SK-N-SH (cell line): ENCODE measurements at regions not wholly inside any gene's neighbourhood (a gene's known extent, or its start where the extent isn't known, plus 50 kb on each side); places are given as distances from the start of the nearest gene placed in this dataset.

ENCODE experiments used
- CTCF ChIA-PET: fragments of 300-600, 350-600 bp; formaldehyde crosslinking; extraction: SDS; loops from one replicate; lab custom pipeline; 2021; lab: Yijun Ruan, JAX
- POLR2A ChIA-PET: fragments of 350-600 bp; sonication (Branson Sonifier 250); formaldehyde crosslinking; extraction: SDS; loops from one replicate; lab custom pipeline; 2020; ENCODE audit warnings: antibody characterized with exemption, inconsistent platforms; lab: Yijun Ruan, JAX
- DNase-seq: peaks from one replicate; pipeline ENCODE4 v3.0.0; 2012
- H2AFZ ChIP-seq: fragments of 200-600 bp; sonication (generic); 2 replicates; pipeline ENCODE4 v1.8.1; 2016; ENCODE audit warnings: antibody characterized with exemption, mild to moderate bottlenecking, low read depth
- H3F3A ChIP-seq: fragments of 200-600 bp; sonication (generic); replicated peaks from 2 replicates; pipeline ENCODE3; 2016; ENCODE audit warnings: antibody characterized with exemption, mild to moderate bottlenecking; ENCODE audit not compliant: insufficient read depth
- H3K27ac ChIP-seq, 2 experiments: fragments of 200-500 bp in 1 of 2; fragments of 200-600 bp in 1 of 2; sonication (Bioruptor generic) in 1 of 2; sonication (generic), shearing (Covaris generic) in 1 of 2; 2 replicates each; pipeline versions ENCODE4 v1.5.1 to v1.6.1; 2014 to 2016; ENCODE audit warnings: low read depth in 2 of 2, inconsistent platforms in 1 of 2, low read length in 1 of 2, mild to moderate bottlenecking in 1 of 2, mixed read lengths in 1 of 2
- H3K27me3 ChIP-seq: fragments of 200-600 bp; sonication (generic), shearing (Covaris generic); 2 replicates; pipeline ENCODE4 v1.6.1; 2016; ENCODE audit warnings: mixed run types; ENCODE audit not compliant: insufficient read depth
- H3K36me3 ChIP-seq, 2 experiments: fragments of 200-500 bp in 1 of 2; fragments of 200-600 bp in 1 of 2; sonication (Bioruptor generic) in 1 of 2; sonication (generic) in 1 of 2; replicated peaks in 1 of 2; 2 replicates each; pipeline versions ENCODE3 to v1.5.1; 2014 to 2016; ENCODE audit warnings: low read length in 1 of 2, mild to moderate bottlenecking in 1 of 2; ENCODE audit not compliant: insufficient read depth in 2 of 2, control insufficient read depth in 1 of 2
- H3K4me1 ChIP-seq, 2 experiments: fragments of 200-500 bp in 1 of 2; fragments of 200-600 bp in 1 of 2; sonication (Bioruptor generic) in 1 of 2; sonication (generic), shearing (Covaris generic) in 1 of 2; 2 replicates each; pipeline versions ENCODE4 v1.5.1 to v1.6.1; 2014 to 2016; ENCODE audit warnings: low read depth in 1 of 2, low read length in 1 of 2, mixed run types in 1 of 2; ENCODE audit not compliant: insufficient read depth in 2 of 2, control insufficient read depth in 1 of 2
- H3K4me2 ChIP-seq: fragments of 200-600 bp; sonication (generic), shearing (Covaris generic); 2 replicates; pipeline ENCODE4 v1.6.1; 2017; ENCODE audit warnings: mixed run types
- H3K4me3 ChIP-seq, 2 experiments: fragments of 200-500 bp in 1 of 2; fragments of 200-600 bp in 1 of 2; sonication (Bioruptor generic) in 1 of 2; sonication (generic), shearing (Covaris generic) in 1 of 2; 2 replicates each; pipeline versions ENCODE4 v1.5.1 to v1.8.1; 2014 to 2016; ENCODE audit warnings: low read depth in 2 of 2, inconsistent platforms in 1 of 2, low read length in 1 of 2, mild to moderate bottlenecking in 1 of 2, mixed read lengths in 1 of 2, moderate library complexity in 1 of 2
- H3K79me2 ChIP-seq: fragments of 200-600 bp; sonication (generic); 2 replicates; pipeline ENCODE4 v1.8.1; 2017; ENCODE audit warnings: mild to moderate bottlenecking; ENCODE audit not compliant: insufficient read depth
- H3K9ac ChIP-seq: fragments of 200-600 bp; sonication (generic); 2 replicates; pipeline ENCODE4 v1.6.1; 2017; ENCODE audit warnings: mixed run types
- H3K9me2 ChIP-seq: fragments of 200-600 bp; sonication (generic); 2 replicates; pipeline ENCODE4 v1.6.1; 2017; ENCODE audit warnings: mixed run types
- H3K9me3 ChIP-seq: fragments of 200-600 bp; sonication (generic); 2 replicates; pipeline ENCODE4 v1.6.1; 2017; ENCODE audit warnings: mixed run types, mild to moderate bottlenecking, moderate library complexity
- H4K20me1 ChIP-seq: fragments of 200-600 bp; sonication (generic); 2 replicates; pipeline ENCODE4 v1.6.1; 2017; ENCODE audit warnings: mild to moderate bottlenecking, mixed run types; ENCODE audit not compliant: insufficient read depth
- CTCF ChIP-seq: fragments of 200-600 bp; sonication (generic); IDR thresholded peaks from 2 replicates; pipeline ENCODE4 v1.6.1; 2017; ENCODE audit warnings: antibody characterized with exemption, mild to moderate bottlenecking, moderate library complexity
- EP300 ChIP-seq, 2 experiments: IDR thresholded peaks; 2 replicates each; pipeline versions ENCODE4 v1.4.0 to v1.6.1; 2012; ENCODE audit warnings: borderline replicate concordance in 1 of 2, low read depth in 1 of 2, low read length in 1 of 2
- EZH2phosphoT487 ChIP-seq: fragments of 200-600 bp; sonication (generic); IDR thresholded peaks from 2 replicates; pipeline ENCODE4 v1.6.1; 2017; ENCODE audit warnings: low read depth, mixed run types, mild to moderate bottlenecking, antibody characterized with exemption, moderate library complexity, borderline replicate concordance
- FOXM1 ChIP-seq: IDR thresholded peaks from 2 replicates; pipeline ENCODE4 v1.4.0; 2012; ENCODE audit warnings: low read depth, mild to moderate bottlenecking
- GABPA ChIP-seq: IDR thresholded peaks from 2 replicates; pipeline ENCODE4 v1.4.0; 2012; ENCODE audit warnings: low read depth, mild to moderate bottlenecking
- IRF3 ChIP-seq: fragments of 150-350 bp; IDR thresholded peaks from 2 replicates; pipeline ENCODE4 v1.6.1; 2016; ENCODE audit warnings: mild to moderate bottlenecking, low read depth, low read length
- JUND ChIP-seq: IDR thresholded peaks from 2 replicates; pipeline ENCODE4 v1.4.0; 2012
- MEF2A ChIP-seq: IDR thresholded peaks from 2 replicates; pipeline ENCODE4 v1.4.0; 2012; ENCODE audit warnings: low read depth, borderline replicate concordance
- NRF1 ChIP-seq: IDR thresholded peaks from 2 replicates; pipeline ENCODE4 v1.6.1; 2012; ENCODE audit warnings: low read depth, mild to moderate bottlenecking, low read length
- PBX3 ChIP-seq: IDR thresholded peaks from 2 replicates; pipeline ENCODE4; 2012
- POLR2AphosphoS5 ChIP-seq: IDR thresholded peaks from 2 replicates; pipeline ENCODE4 v1.6.1; 2012; ENCODE audit warnings: low read depth, low read length
- RAD21 ChIP-seq: IDR thresholded peaks from 2 replicates; pipeline ENCODE4 v1.6.1; 2012; ENCODE audit warnings: mild to moderate bottlenecking, low read length
- RCOR1 ChIP-seq: fragments of 150-350 bp; IDR thresholded peaks from 2 replicates; pipeline ENCODE4 v1.6.1; 2017; ENCODE audit warnings: antibody characterized with exemption, low read length
- REST ChIP-seq: IDR thresholded peaks from 2 replicates; pipeline ENCODE4 v1.6.1; 2012; ENCODE audit warnings: mild to moderate bottlenecking, low read depth, low read length, moderate library complexity
- RXRA ChIP-seq: IDR thresholded peaks from 2 replicates; pipeline ENCODE4 v1.4.0; 2012; ENCODE audit warnings: low read depth, mild to moderate bottlenecking, borderline replicate concordance
- SIN3A ChIP-seq: IDR thresholded peaks from 2 replicates; pipeline ENCODE4 v1.6.1; 2012; ENCODE audit warnings: low read depth, mild to moderate bottlenecking, low read length, moderate library complexity, borderline replicate concordance
- TAF1 ChIP-seq: IDR thresholded peaks from 2 replicates; pipeline ENCODE4 v1.6.1; 2012; ENCODE audit warnings: low read depth, mild to moderate bottlenecking, low read length, moderate library complexity, borderline replicate concordance
- TCF12 ChIP-seq: IDR thresholded peaks from 2 replicates; pipeline ENCODE4 v1.4.0; 2012
- TEAD4 ChIP-seq: IDR thresholded peaks from 2 replicates; pipeline ENCODE4 v1.4.0; 2012; ENCODE audit warnings: mild to moderate bottlenecking, borderline replicate concordance; ENCODE audit not compliant: insufficient read depth
- USF2 ChIP-seq: fragments of 150-350 bp; IDR thresholded peaks from 2 replicates; pipeline ENCODE4 v1.6.1; 2017; ENCODE audit warnings: antibody characterized with exemption, low read length, low read depth, borderline replicate concordance
- YY1 ChIP-seq: IDR thresholded peaks from 2 replicates; pipeline ENCODE4 v1.4.0; 2012; ENCODE audit warnings: low read depth, mild to moderate bottlenecking
- WGBS: methylation state at CpG from one replicate; pipeline ENCODE4 v1.1.6; 2017; ENCODE audit warnings: low lambda C conversion rate; 5-methylcytosine and 5-hydroxymethylcytosine counted together

GRCh38 chr4:38292529-38292928, 332.3 kb downstream of the PTTG2 start:
- Histone ChIP-seq H3K36me3 (no peaks in the 10 kb centered on the region), H3K27ac (no peak overlapping the region), H3F3A (peaks cover 6% of the 10 kb centered on the region), H3K9ac (no peak overlapping the region), H3K9me3 (no peaks in the 10 kb centered on the region), H3K4me2 (no peak overlapping the region), H3K79me2 (no peaks in the 10 kb centered on the region), H2AFZ (no peak overlapping the region), H3K4me1 (peaks cover 0 to 4% of the 10 kb centered on the region in 2 experiments; a peak in 1 of 4 replicates), H3K9me2 (no peaks in the 10 kb centered on the region), H3K27me3 (no peaks in the 10 kb centered on the region), H4K20me1 (no peaks in the 10 kb centered on the region), H3K4me3 (no peak overlapping the region)
- ChIA-PET POLR2A (no interaction called here), CTCF (no interaction called here)
- TF ChIP-seq MEF2A (no peak), IRF3 (no peak), NRF1 (no peak), RXRA (no peak), TAF1 (no peak), FOXM1 (no peak), POLR2AphosphoS5 (no peak), EP300 (IDR thresholded peaks at IDR 0.05; ENCODE audit: borderline replicate concordance in 1 of 2, low read depth in 1 of 2, low read length in 1 of 2) (no peak), JUND (no peak), USF2 (no peak), SIN3A (no peak)
- 13% methylated on average over 1 of the region's 1 CpG for WGBS
- DNase-seq, result no peak

- Histone ChIP-seq H3K27me3 (no peaks in the 10 kb centered on the region), H3F3A (peaks cover 6% of the 10 kb centered on the region), H3K9me2 (no peaks in the 10 kb centered on the region), H3K4me2 (no peak overlapping the region), H3K9ac (no peak overlapping the region), H3K79me2 (no peaks in the 10 kb centered on the region), H3K36me3 (no peaks in the 10 kb centered on the region), H3K9me3 (0 out of 2 replicates have a peak, but pooled peaks cover 4% of the 10 kb centered on the region), H3K4me1 (peaks cover 0 to 4% of the 10 kb centered on the region in 2 experiments; a peak in 1 of 4 replicates), H2AFZ (no peak overlapping the region), H4K20me1 (no peaks in the 10 kb centered on the region), H3K4me3 (no peak overlapping the region), H3K27ac (no peak overlapping the region)
- WGBS, result 0% methylated on average over 1 of the region's 1 CpG
- TF ChIP-seq TAF1, result no peak
- no peak for TF ChIP-seq CTCF
- TF ChIP-seq TCF12, result no peak
- TF ChIP-seq RXRA, result no peak
- no peak for TF ChIP-seq YY1
- TF ChIP-seq TEAD4, result no peak
- TF ChIP-seq PBX3, result no peak
- no peak for TF ChIP-seq REST
- TF ChIP-seq RAD21, result no peak
- TF ChIP-seq GABPA, result no peak
- TF ChIP-seq EZH2phosphoT487, result no peak
- no peak for TF ChIP-seq MEF2A
- TF ChIP-seq RCOR1, result no peak
- DNase-seq, result no peak
- CTCF ChIA-PET, result interaction anchor here (1.3 kb wide), 1 partner anchor 114 kb away, joined by 4 read pairs; no protein-coding TSS in a partner anchor
- POLR2A ChIA-PET, result no interaction called here
These were observed 334.0 kb downstream of the PTTG2 start for GRCh38 chr4:38294238-38294637.
